Endodermal cell (in vitro differentiated cells): ENCODE measurements at regions not wholly inside any gene's neighbourhood (a gene's known extent, or its start where the extent isn't known, plus 50 kb on each side); places are given as distances from the start of the nearest gene placed in this dataset.

Experiments used
- DNase-seq: peaks from one replicate; pipeline ENCODE4 v3.0.0-alpha.2; 2017
- H3K27ac ChIP-seq: 2 replicates; pipeline ENCODE4 v1.5.1; 2013; ENCODE audit warnings: mild to moderate bottlenecking, low read depth, low read length, moderate library complexity
- H3K27me3 ChIP-seq: 2 replicates; pipeline ENCODE4 v1.6.1; 2013; ENCODE audit warnings: mild to moderate bottlenecking, low read length, moderate library complexity; ENCODE audit not compliant: insufficient read depth, control insufficient read depth, poor library complexity, severe bottlenecking
- H3K36me3 ChIP-seq: 2 replicates; pipeline ENCODE4 v1.7.0; 2013; ENCODE audit warnings: mild to moderate bottlenecking, low read length, moderate library complexity; ENCODE audit not compliant: control insufficient read depth, insufficient read depth
- H3K4me1 ChIP-seq: one replicate; pipeline ENCODE4 v1.7.0; 2013; ENCODE audit warnings: low read length; ENCODE audit not compliant: control insufficient read depth, insufficient read depth
- H3K4me3 ChIP-seq: 2 replicates; pipeline ENCODE4 v1.5.1; 2013; ENCODE audit warnings: mild to moderate bottlenecking, low read length, moderate library complexity
- H3K9ac ChIP-seq: 2 replicates; pipeline ENCODE4 v1.6.1; 2013; ENCODE audit warnings: mild to moderate bottlenecking, low read length, moderate library complexity; ENCODE audit not compliant: poor library complexity, severe bottlenecking; ENCODE audit errors: extremely low read depth
- H3K9me3 ChIP-seq: 2 replicates; pipeline ENCODE4 v1.6.1; 2013; ENCODE audit warnings: mild to moderate bottlenecking, low read length, moderate library complexity; ENCODE audit not compliant: control insufficient read depth
- H3K27ac Mint-ChIP-seq: 2 replicates; pipeline ENCODE4 v1.8.0; 2020; ENCODE audit warnings: mixed read lengths
- H3K27me3 Mint-ChIP-seq: 2 replicates; pipeline ENCODE4 v1.8.0; 2021; ENCODE audit warnings: mild to moderate bottlenecking, mixed read lengths; ENCODE audit not compliant: insufficient read depth
- H3K36me3 Mint-ChIP-seq: 2 replicates; pipeline ENCODE4 v1.8.0; 2020; ENCODE audit warnings: low read depth, mixed read lengths
- H3K4me1 Mint-ChIP-seq: 2 replicates; pipeline ENCODE4 v1.8.0; 2020; ENCODE audit warnings: mixed read lengths
- H3K4me3 Mint-ChIP-seq: 2 replicates; pipeline ENCODE4 v1.8.0; 2020; ENCODE audit warnings: mild to moderate bottlenecking, moderate library complexity, mixed read lengths
- H3K9me3 Mint-ChIP-seq: 2 replicates; pipeline ENCODE4 v1.8.0; 2020; ENCODE audit warnings: mild to moderate bottlenecking, mixed read lengths
- WGBS, 2 experiments: methylation state at CpG; one replicate each; pipeline versions ENCODE4 v1.1.5 to v1.1.7; 2013; ENCODE audit warnings: missing lambda C conversion rate in 2 of 2, mixed read lengths in 1 of 2; ENCODE audit not compliant: insufficient coverage in 1 of 2, insufficient read length in 1 of 2; 5-methylcytosine and 5-hydroxymethylcytosine counted together
- TF ChIP-seq, protein P1 (sequence below): fragments of 200-600 bp; sonication (generic); conservative IDR thresholded peaks from 2 replicates; pipeline ENCODE4 v1.5.0; 2021; ENCODE audit warnings: antibody characterized with exemption, mild to moderate bottlenecking

DNA sequence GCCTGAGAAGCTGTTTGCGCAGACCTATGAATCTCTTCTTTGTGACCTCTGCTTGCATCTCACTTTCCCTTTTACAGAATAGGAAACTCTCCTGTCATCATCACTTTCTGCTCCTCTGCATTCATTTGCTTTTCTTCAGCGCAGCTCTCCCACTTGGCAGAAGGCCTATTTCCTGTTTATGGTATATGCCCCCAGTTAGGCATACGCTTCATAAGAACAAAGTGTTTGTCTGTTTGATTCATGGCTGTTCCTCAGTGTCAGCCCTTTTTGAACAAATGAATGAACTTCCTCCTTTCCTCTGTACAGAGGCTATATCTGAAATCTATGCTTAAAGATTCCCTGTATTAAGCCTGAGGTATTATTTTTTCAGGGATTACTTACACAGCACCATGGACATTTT lies 1216.9 kb upstream of the GBE1 start:
- Mint-ChIP-seq H3K4me1 (peaks cover 4% of the 10 kb centered on the region), H3K4me3 (no peak overlapping the region), H3K27me3 (peaks cover 23% of the 10 kb centered on the region), H3K27ac (no peak overlapping the region), H3K9me3 (peaks cover 11% of the 10 kb centered on the region), H3K36me3 (no peaks in the 10 kb centered on the region)
- Histone ChIP-seq H3K4me3 (no peak overlapping the region), H3K9ac (no peak overlapping the region), H3K4me1 (no peaks in the 10 kb centered on the region), H3K27me3 (peaks cover 52% of the 10 kb centered on the region), H3K27ac (peak overlapping the region; percentile 58), H3K9me3 (peaks cover 12% of the 10 kb centered on the region), H3K36me3 (no peaks in the 10 kb centered on the region)
- 81 to 91% methylated on average over 3 of the region's 3 CpGs for WGBS, 2 experiments
- no peak for DNase-seq
- TF ChIP-seq, protein P1, sequence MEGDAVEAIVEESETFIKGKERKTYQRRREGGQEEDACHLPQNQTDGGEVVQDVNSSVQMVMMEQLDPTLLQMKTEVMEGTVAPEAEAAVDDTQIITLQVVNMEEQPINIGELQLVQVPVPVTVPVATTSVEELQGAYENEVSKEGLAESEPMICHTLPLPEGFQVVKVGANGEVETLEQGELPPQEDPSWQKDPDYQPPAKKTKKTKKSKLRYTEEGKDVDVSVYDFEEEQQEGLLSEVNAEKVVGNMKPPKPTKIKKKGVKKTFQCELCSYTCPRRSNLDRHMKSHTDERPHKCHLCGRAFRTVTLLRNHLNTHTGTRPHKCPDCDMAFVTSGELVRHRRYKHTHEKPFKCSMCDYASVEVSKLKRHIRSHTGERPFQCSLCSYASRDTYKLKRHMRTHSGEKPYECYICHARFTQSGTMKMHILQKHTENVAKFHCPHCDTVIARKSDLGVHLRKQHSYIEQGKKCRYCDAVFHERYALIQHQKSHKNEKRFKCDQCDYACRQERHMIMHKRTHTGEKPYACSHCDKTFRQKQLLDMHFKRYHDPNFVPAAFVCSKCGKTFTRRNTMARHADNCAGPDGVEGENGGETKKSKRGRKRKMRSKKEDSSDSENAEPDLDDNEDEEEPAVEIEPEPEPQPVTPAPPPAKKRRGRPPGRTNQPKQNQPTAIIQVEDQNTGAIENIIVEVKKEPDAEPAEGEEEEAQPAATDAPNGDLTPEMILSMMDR: no peak

DNA sequence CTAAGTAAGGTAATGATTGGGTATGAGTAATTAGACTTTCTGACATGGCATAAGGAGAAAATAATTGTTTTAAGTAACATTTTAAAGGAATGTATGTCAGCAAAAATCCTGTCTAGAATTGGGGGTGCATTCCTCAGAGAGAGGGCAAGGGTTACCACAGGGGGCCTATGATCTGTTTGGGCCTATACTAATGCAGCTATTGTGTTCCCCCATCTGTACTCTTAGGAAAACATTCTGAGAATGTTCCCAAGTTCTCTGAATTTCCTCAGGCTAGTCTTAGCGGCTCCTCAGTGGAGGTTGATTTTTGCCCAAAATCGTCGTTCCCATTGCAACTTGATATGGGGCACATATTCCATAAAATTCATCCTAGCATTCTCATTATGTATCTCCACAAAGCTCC lies 1216.4 kb upstream of the GBE1 start:
- no peak for DNase-seq
- Mint-ChIP-seq H3K27me3 (peaks cover 22% of the 10 kb centered on the region), H3K9me3 (peaks cover 9% of the 10 kb centered on the region), H3K36me3 (no peaks in the 10 kb centered on the region), H3K4me1 (peaks cover under 1% of the 10 kb centered on the region), H3K27ac (no peak overlapping the region), H3K4me3 (no peak overlapping the region)
- no peak overlapping the region for H3K4me3 ChIP-seq
- H3K36me3 ChIP-seq: no peaks in the 10 kb centered on the region
- 20 to 83% methylated on average over 1 to 3 of the region's 3 CpGs for WGBS, 2 experiments
- H3K9me3 ChIP-seq: peaks cover 11% of the 10 kb centered on the region
- no peaks in the 10 kb centered on the region for H3K4me1 ChIP-seq
- TF ChIP-seq, protein P1: no peak
- H3K9ac ChIP-seq: no peak overlapping the region
- peak overlapping the region; percentile 58 for H3K27ac ChIP-seq
- H3K27me3 ChIP-seq: peaks cover 52% of the 10 kb centered on the region

DNA sequence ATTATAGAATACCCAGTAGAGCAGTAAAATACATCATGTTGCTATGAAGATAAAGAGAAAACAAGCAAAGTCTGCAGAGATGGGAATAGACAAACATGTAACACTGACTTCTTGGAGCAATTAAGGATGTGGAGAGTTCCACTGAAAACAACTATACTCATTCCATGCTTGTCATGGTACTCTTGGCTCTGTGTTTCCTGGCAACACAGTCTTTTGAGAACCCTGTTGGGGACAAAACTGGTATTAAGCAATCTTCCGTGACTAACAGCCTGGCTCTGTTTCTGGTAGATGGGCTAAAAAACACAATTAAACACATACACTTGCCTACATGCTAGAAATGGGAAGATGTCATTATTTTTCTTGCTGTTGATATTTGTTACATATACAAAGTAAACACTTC lies 1212.3 kb upstream of the GBE1 start:
- TF ChIP-seq, protein P1: no peak
- Mint-ChIP-seq H3K9me3 (no peaks in the 10 kb centered on the region), H3K4me3 (no peak overlapping the region), H3K27ac (no peak overlapping the region), H3K27me3 (no peaks in the 10 kb centered on the region), H3K4me1 (no peaks in the 10 kb centered on the region), H3K36me3 (no peaks in the 10 kb centered on the region)
- Histone ChIP-seq H3K9me3 (no peaks in the 10 kb centered on the region), H3K36me3 (no peaks in the 10 kb centered on the region), H3K4me3 (no peak overlapping the region), H3K4me1 (no peaks in the 10 kb centered on the region), H3K27ac (no peak overlapping the region), H3K9ac (no peak overlapping the region), H3K27me3 (peaks cover 21% of the 10 kb centered on the region)
- 100% methylated on average over 1 of the region's 1 CpG; no CpG with 5 or more reads in 1 of the 2 experiments for WGBS, 2 experiments
- no peak for DNase-seq
